HG03060 (cell line): ENCODE measurements at regions not wholly inside any gene's neighbourhood (a gene's known extent, or its start where the extent isn't known, plus 50 kb on each side); places are given as distances from the start of the nearest gene placed in this dataset.
A peak's percentile ranks its signal among the peaks of the same experiment; 100 is the strongest.

ENCODE experiments used
- ATAC-seq: cut with Tn5 transposase; IDR thresholded peaks from one replicate; pipeline ENCODE4 v1.9.1; 2021; ENCODE audit warnings: low read depth, moderate number of reproducible peaks; ENCODE audit not compliant: unreplicated experiment

GRCh38 chr2:118223992-118224894 lies 136.0 kb downstream of the INSIG2 start:
- ATAC-seq = peak; percentile 31

DNA sequence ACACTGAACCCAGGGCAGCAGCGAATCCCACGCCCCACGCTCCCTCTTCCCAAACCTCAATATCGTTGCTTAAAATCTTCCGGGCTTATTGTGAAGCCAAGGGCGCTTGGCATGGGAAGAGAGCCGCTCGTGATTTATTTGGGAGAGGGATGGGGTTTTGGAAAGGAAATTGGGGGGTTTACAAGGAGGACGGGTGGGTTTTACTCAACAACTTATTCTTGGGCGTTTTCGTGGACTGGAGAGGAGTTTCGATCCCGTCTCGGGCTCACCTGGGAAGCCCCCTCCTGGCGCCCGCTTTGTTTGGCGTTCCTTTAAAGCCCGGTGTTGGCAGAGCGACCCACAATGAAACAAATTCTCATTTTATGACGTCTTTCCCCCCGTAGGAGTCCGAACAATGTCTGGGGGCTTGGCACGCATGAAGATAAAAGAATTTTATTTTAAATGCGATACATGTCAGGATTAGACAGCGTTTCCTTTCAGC lies 135.3 kb downstream of the INSIG2 start:
- ATAC-seq = no peak

DNA sequence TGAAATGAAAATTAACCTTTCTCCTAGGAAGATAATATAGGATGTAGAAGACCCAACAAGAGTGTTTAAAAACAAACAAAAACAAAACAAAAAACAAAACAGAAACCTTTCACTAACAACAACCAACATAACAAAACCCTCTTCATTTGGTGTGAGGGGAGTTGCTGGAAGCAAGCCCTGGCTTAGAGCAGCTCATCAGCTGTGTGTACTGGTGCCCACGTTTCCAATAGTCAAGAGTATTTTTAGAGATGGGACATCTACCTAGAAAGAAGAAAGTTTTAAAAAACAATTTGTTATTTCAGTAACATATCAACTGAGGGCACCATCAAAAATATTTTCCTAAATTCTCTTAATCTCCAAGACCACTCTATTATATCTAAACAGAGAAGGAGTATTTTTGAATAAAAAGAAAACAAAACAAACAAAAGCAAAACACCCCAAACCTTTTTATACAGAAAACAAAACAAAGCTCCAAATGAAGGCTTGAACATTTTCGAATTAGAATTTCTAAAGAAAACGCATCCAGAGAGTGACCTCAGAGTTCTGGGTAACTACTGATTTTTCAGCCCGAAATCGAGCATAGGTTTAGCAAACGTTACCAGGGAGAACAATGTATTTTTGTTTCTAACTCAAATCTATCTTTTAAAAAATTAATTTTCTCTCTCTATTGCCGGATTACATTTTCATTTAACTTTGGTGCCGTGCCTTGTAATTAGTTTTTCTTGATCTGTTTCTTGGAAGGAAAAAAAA lies 134.6 kb downstream of the INSIG2 start:
- no peak for ATAC-seq

- no peak for ATAC-seq
These were observed 134.0 kb downstream of the INSIG2 start for GRCh38 chr2:118222273-118222594.

DNA sequence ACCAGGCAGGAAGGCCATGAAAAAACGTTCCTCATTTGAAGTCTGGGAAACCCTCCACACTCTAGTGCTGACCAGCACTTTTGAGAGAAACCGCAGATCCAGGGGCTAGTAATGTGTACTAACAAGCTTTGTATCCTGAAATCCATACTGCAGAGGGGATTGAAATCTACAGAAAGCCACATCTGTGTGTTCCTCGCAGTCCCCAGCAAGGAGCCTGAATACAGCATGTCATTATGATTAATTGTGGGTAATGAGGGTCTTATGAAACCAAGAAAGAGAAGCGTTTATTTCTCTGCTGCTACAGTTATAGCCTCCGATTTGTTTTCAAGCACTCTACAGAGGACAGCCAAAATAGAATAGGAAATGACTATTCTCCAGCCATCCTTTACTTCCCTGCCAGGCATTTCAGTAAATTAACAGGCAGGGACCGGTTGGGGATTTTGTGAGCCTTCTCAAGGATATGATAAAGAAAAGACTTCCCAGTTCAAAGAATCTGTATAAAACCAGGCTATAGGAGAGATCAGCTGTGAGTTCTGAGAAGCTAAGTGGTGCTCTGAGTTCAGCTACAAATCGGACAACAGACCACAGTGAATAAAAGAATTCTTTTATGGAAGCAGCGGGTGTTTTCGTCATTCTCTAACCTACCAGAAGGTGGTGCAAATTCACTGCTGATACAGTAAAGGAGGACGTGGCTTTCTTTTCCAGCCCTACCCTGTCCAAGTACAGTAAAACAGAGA lies 133.4 kb downstream of the INSIG2 start:
- ATAC-seq = peak; percentile 33

GRCh38 chr2:118219611-118220010 lies 131.3 kb downstream of the INSIG2 start:
- ATAC-seq = no peak

GRCh38 chr2:118216224-118216623 lies 128.0 kb downstream of the INSIG2 start:
- ATAC-seq = no peak

DNA sequence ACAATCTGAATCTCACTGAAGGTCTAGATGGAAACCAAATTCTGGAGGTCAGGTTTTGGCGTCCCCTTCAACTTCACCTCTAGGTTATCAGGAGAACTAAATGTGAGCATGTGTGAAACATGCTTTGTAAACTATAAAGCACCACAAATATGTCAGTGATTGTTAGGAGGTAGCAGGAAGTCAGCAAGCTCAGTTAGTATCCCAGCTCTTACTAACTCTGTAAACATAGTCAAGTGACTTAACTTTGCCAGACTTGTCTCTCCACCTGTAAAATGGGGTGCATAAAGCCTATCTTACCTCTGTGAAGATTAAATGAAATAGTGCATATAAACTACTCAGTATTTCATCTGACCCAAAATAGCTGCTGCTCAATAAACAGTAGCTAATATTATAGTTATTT lies 121.5 kb downstream of the INSIG2 start:
- no peak for ATAC-seq

DNA sequence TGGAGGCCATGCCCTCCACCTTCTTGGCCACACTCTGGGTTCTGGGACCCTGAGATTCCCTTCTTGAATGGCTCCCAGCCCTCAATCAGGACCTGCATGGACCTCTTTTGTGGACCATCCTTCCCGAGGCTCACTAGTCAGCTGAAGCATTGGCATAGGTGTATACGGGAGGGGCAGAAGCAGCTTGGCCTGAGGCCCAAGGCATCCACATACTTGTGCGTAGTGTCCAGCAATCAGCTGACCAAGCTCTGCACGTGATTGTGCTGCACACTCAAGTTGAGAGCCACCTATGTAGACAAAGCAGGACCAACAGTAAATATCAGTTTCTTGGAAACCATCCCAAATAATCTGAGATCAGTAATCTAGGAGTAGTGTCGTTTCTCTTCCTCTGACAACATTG lies 119.6 kb downstream of the INSIG2 start:
- ATAC-seq = no peak

DNA sequence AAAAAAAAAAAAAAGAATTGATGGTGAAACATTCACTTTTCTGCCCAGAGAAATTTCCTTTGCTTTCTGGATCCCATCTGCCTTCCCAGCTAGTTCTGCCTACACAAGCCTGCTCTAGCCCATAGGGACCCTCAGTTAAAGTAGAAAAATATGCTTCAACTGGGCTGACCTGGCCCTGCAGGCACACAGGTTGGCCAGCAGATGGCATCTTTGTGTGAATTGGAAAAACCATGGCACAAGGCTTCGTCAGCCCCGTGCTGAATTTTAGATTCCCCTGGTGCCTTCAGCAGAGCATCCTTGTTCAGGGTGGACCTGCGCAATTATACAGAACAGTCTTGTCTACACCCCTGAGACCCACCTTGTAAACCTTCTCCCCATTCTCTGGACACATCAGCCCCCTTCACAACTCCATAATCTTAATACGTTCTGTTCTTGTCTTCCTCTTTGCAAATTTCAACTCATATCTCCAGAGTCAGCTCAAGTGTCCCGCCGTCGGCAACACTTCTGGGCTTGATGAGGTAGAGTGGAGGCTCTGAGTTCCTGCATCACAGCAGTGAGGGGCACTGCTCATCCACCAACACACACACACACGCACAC lies 114.5 kb downstream of the INSIG2 start:
- no peak for ATAC-seq

GRCh38 chr2:118198268-118198667 lies 110.0 kb downstream of the INSIG2 start:
- no peak for ATAC-seq

DNA sequence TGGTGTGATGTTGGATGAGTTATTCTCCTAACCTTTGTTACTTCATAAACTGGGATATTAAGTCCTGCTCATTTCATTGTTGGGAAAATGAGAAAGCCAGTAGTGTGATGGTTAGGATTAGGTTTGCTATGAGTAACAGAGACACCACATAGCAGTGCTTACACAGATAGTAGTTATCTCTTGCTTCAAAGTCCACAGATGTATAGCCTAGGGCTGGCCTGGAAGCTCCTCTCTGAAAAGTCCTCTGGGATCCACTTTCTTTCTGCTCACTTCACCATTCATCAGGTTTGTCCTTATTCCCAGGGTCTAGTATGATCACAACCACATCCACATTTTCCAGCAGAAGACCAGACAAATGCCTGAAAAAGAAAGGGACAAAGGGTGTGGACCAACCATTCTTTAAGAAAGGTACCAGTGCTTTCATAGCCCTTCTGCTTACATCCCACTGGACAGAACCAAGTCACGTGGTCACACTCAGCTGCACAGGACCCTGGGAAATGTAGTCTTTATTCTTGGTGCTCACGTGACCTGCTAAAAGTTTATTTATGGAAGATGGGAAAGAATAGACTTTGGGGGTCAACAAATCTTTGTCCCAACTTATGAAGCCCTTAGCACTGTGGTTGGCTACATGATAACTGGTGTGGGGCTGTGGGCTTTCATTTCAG lies 108.9 kb downstream of the INSIG2 start:
- ATAC-seq = no peak

GRCh38 chr2:118190474-118190873 lies 102.2 kb downstream of the INSIG2 start:
- no peak for ATAC-seq

GRCh38 chr2:118186858-118187254 lies 98.6 kb downstream of the INSIG2 start:
- ATAC-seq = no peak

GRCh38 chr2:118186110-118186857 lies 98.0 kb downstream of the INSIG2 start:
- peak; percentile 83 for ATAC-seq

DNA sequence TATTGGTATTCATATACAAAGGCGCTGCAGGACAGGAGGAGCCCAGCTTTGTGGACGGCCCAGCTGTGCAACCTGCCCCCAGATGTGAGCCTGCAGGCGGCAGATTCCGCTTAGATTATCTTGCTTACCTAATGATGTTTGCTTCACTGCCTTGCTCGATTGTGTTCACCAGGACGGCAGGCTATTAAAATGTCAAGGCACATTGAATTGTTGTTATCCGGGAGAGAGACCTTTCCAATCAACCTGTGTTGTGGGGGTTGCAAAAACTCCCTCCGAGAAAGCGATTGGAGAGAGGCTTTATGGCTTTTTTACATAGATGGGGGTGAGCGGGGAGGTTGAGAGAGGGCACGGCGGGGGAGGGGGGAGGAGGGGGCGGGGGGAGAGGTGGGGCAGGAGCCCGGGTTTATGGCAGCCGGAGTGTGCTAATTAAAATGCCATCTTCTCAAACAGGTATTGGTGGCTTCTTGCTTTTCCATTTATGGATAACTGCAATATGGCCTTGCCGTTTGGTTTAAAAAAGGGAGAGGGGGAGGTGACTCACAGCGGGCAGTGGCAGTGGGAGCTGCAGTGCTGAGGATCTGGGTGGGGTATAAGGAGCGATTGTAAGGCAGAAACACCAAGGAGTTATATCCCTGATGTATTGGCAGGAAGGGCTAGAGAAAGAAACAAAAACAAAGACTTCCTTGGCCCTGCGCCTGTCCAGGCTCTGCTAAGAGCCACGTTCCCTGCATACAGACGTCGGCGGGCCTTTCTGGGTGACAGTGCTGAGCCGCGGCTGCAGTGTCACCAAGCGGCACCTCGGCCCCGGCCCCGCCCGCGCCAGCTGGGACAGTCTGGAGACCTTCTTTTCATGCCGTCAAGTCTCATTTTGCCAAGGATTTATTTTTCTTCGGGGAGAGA lies 97.2 kb downstream of the INSIG2 start:
- ATAC-seq = no peak

DNA sequence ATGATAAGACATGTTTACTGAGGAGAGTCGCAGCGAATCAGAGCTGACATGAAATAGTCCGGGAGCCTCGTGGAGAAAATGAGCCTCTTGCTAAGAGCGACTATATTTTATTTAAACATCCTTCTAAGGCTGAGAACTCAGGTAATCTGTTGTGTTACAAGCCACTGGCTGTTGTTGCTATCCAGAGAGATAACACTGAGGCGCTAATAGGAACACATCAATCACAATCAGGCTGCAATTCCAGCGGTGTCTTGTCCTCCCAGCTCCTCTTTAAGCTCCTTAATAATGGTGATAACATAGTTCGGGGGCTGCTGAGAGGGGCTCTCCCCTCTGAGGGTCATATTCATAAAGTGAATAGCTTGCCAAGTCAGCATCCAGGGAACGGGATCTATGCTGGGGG lies 95.1 kb downstream of the INSIG2 start:
- no peak for ATAC-seq

- ATAC-seq = no peak
These were observed 91.2 kb downstream of the INSIG2 start for GRCh38 chr2:118179445-118179844.
